Heart left ventricle (tissue), 16 donors: ENCODE measurements at regions not wholly inside any gene's neighbourhood (a gene's known extent, or its start where the extent isn't known, plus 50 kb on each side); places are given as distances from the start of the nearest gene placed in this dataset.

Experiments
- ATAC-seq, 4 donors: fragments of 200-7000 bp; cut with Tn5 transposase; one replicate each; pipeline ENCODE4 v1.9.1; 2020 to 2022; ENCODE audit warnings: moderate library complexity in 4 of 4, mild to moderate bottlenecking in 3 of 4, moderate number of reproducible peaks in 1 of 4
- DNase-seq, 5 donors: peaks; one replicate each; pipeline ENCODE4 v3.0.0-alpha.2; 2020
- H3K27ac ChIP-seq, 12 donors: fragments of 200-600 bp; sonication (generic) in 4 of 12; one replicate each; pipeline versions ENCODE4 v1.5.0 to v1.8.0; 2016 to 2022; ENCODE audit warnings: mild to moderate bottlenecking in 2 of 12
- H3K27me3 ChIP-seq, 9 donors: fragments of 200-600 bp; sonication (generic) in 2 of 9; one replicate each; pipeline versions ENCODE4 v1.5.1 to v1.8.0; 2016 to 2022; ENCODE audit warnings: mild to moderate bottlenecking in 3 of 9
- H3K36me3 ChIP-seq, 9 donors: fragments of 200-600 bp; sonication (generic) in 2 of 9; one replicate each; pipeline versions ENCODE4 v1.5.0 to v1.8.0; 2018 to 2022; ENCODE audit warnings: mild to moderate bottlenecking in 2 of 9
- H3K4me1 ChIP-seq, 12 donors: fragments of 200-600 bp; sonication (generic) in 4 of 12; one replicate each; pipeline versions ENCODE4 v1.5.0 to v1.8.0; 2016 to 2022; ENCODE audit warnings: mild to moderate bottlenecking in 3 of 12
- H3K4me3 ChIP-seq, 12 donors: fragments of 200-600 bp; sonication (generic) in 4 of 12; one replicate each; pipeline versions ENCODE4 v1.5.0 to v1.8.0; 2017 to 2022; ENCODE audit warnings: mild to moderate bottlenecking in 9 of 12, moderate library complexity in 4 of 12
- H3K9me3 ChIP-seq, 12 donors: fragments of 200-600 bp; sonication (generic) in 4 of 12; one replicate each; pipeline versions ENCODE4 v1.5.0 to v1.8.0; 2016 to 2022; ENCODE audit warnings: mild to moderate bottlenecking in 1 of 12
- POLR2A ChIP-seq, 2 donors: fragments of 450-650 bp; IDR thresholded peaks; one replicate each; pipeline ENCODE4 v1.6.1; 2017; ENCODE audit warnings: antibody characterized with exemption in 2 of 2, mild to moderate bottlenecking in 2 of 2, moderate library complexity in 2 of 2
- WGBS, 4 donors: extraction: QIAGEN DNeasy Blood & Tissue Kit in 2 of 4; methylation state at CpG; one replicate each; pipeline versions ENCODE4 v1.1.5 to v1.1.7; 2013 to 2018; 5-methylcytosine and 5-hydroxymethylcytosine counted together
- intact Hi-C, 10 donors: fragments of 100-400 bp; cut with DNase I; formaldehyde crosslinking; loops; one replicate each; pipeline versions ENCODE4 v1.11.1 to v1.14.2; 2022
- TF ChIP-seq, protein P1 (sequence below), 12 donors: fragments of 200-600 bp; sonication (generic) in 4 of 12; IDR thresholded peaks; one replicate each; pipeline versions ENCODE4 v1.5.0 to v1.8.0; 2018 to 2022; ENCODE audit warnings: antibody characterized with exemption in 12 of 12, mild to moderate bottlenecking in 5 of 12
- donor health status: ischemic (EF 13 %, LVEDD 7.1; RV severe dilation, severe dysfunction).
- donor health status: healthy with polysubstance abuse.
- donor health status: DM: no; HTN: yes; CAD: no.
- donor health status: DM: no; HTN: no; CAD: no.
- donor health status: ischemic (EF 25% LVEDD 6.9; RV normal size, moderate dysfunction).
- donor health status: ischemic (EF 25% LVEDD 5.7; RV mildly dilated, moderate dysfunction).
- donor health status: healthy.
- donor health status: DM: yes; HTN: yes; CAD: no.
- donor health status: ischemic (EF 35%, LVEDD 5.7; RV mildly dilated, moderate dysfunction).
- donor health status: nonischemic (EF 11% LVEDD 7.7; RV severe dilation, severe dysfunction).
- donor health status: DM: yes; HTN: yes; CAD: no.
- donor health status: PGD.
- donor health status: ischemic (EF 29% LVEDD 5.4; RV normal size, mild dysfunction).
- donor health status: nonischemic (EF 23%, LVEDD 6.1; RV moderate dilation, normal function).

DNA sequence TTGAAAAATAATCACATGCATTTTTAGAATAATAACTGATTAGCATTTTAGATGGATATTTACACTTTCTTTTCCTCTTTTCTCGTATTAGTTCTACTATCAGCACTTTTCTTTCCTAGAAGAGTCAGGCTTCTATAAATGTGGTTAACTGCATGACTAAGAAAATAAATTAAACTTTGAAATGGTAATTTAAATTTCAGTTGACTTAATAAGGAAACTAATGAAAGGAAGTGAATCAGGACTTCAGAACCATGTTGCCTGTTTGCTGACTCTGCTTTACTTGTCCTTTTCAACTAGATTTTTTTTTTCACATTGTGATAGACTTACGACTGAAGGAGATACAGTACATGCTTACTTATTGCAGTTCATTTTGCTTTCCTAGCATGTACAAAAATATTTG is 1258.2 kb upstream of the EYS start:
- Histone ChIP-seq H3K4me1 (no peaks in the 10 kb centered on the region), H3K27me3 (no peaks in the 10 kb centered on the region), H3K27ac (no peak overlapping the region), H3K36me3 (no peaks in the 10 kb centered on the region), H3K4me3 (no peak overlapping the region), H3K9me3 (peaks cover 0 to 13% (median 0%) of the 10 kb centered on the region in 12 donors)
- DNase-seq, result no peak
- intact Hi-C loops, result no loop called here
- TF ChIP-seq POLR2A (IDR thresholded peaks at IDR 0.05), result no peak
- TF ChIP-seq, protein P1, sequence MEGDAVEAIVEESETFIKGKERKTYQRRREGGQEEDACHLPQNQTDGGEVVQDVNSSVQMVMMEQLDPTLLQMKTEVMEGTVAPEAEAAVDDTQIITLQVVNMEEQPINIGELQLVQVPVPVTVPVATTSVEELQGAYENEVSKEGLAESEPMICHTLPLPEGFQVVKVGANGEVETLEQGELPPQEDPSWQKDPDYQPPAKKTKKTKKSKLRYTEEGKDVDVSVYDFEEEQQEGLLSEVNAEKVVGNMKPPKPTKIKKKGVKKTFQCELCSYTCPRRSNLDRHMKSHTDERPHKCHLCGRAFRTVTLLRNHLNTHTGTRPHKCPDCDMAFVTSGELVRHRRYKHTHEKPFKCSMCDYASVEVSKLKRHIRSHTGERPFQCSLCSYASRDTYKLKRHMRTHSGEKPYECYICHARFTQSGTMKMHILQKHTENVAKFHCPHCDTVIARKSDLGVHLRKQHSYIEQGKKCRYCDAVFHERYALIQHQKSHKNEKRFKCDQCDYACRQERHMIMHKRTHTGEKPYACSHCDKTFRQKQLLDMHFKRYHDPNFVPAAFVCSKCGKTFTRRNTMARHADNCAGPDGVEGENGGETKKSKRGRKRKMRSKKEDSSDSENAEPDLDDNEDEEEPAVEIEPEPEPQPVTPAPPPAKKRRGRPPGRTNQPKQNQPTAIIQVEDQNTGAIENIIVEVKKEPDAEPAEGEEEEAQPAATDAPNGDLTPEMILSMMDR (IDR thresholded peaks at IDR 0.05), result no peak
- 69 to 78% (median 70%) methylated on average over 2 of the region's 2 CpGs for WGBS, 4 donors
- ATAC-seq, result no peak

DNA sequence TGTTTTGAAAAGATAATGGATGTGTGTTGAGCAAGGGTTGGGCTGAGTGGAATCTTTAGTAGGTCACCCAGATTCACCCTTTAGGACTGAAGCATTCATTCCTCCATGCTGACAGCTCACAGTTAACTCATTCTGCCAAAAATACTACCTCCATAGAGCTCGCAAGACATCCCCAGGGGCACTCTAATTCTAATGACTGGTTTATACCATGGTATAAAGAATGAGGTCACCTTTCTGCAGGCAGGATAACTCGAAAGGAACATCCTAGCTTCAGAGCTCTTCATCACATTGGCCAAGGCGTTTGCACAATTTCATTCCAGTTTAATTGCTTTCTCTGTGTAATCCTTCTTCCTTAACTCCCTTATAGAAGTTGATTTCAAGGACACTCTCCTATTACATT is 1257.2 kb upstream of the EYS start:
- no peak overlapping the region for H3K27ac ChIP-seq
- no peaks in the 10 kb centered on the region for H3K36me3 ChIP-seq
- intact Hi-C loops, result no loop called here
- no peaks in the 10 kb centered on the region for H3K4me1 ChIP-seq
- no peak overlapping the region for H3K4me3 ChIP-seq
- ATAC-seq (no peak), DNase-seq (no peak)
- H3K9me3 ChIP-seq, result peaks cover 0 to 10% (median 0%) of the 10 kb centered on the region in 12 donors
- 57 to 66% (median 62%) methylated on average over 3 of the region's 3 CpGs for WGBS, 4 donors
- H3K27me3 ChIP-seq, result no peaks in the 10 kb centered on the region
- no peak for TF ChIP-seq POLR2A (IDR thresholded peaks at IDR 0.05)
- TF ChIP-seq, protein P1 (IDR thresholded peaks at IDR 0.05), result no peak

DNA sequence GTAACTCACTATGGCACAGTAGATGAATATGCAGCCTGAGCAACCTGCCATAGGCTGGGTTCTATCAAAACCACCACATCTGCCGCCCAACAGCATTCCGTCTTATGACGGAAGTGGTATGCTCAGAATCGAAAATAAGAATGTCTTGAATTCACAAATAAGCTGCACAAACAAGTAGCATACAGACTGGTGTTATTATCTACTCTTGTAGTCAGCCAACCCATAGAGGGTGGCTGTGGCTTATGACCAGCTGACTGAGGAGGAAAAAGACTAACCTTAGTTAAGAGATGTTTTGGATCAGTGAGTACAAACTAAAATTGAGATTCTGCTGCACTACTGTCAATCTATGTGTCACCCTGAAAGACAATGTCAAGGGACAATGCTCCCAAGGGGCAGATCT is 1255.1 kb upstream of the EYS start:
- ATAC-seq (no peak), DNase-seq (no peak)
- WGBS, 4 donors, result 87 to 99% (median 90%) methylated on average over 4 of the region's 4 CpGs
- H3K27ac ChIP-seq, result no peak overlapping the region
- no peak for TF ChIP-seq POLR2A (IDR thresholded peaks at IDR 0.05)
- TF ChIP-seq, protein P1 (IDR thresholded peaks at IDR 0.05), result no peak
- H3K4me1 ChIP-seq, result no peaks in the 10 kb centered on the region
- H3K27me3 ChIP-seq, result no peaks in the 10 kb centered on the region
- intact Hi-C loops, result no loop called here
- H3K4me3 ChIP-seq, result no peak overlapping the region
- peaks cover 0 to 10% (median 0%) of the 10 kb centered on the region in 12 donors for H3K9me3 ChIP-seq
- H3K36me3 ChIP-seq, result no peaks in the 10 kb centered on the region

DNA sequence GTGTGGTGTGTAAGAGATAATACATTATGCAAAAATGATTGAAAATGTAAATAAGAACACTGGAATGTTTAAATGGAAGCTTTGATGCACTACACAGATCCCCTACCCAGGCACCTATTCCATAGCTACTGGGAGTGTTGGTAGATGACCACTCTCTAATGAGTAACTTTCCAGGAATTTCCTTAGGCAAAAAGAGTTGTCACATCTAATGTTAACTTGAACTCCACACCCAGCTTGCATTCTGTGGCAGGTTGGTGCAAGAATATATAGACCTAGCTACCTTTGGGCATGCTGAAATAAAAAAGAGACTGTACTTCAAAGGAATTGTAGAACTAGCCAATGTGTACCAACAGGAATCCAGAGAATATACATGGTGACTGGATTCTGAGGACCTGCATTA is 1254.2 kb upstream of the EYS start:
- Histone ChIP-seq H3K4me3 (no peak overlapping the region), H3K9me3 (peaks cover 0 to 10% (median 0%) of the 10 kb centered on the region in 12 donors), H3K4me1 (no peaks in the 10 kb centered on the region), H3K27me3 (no peaks in the 10 kb centered on the region), H3K36me3 (no peaks in the 10 kb centered on the region), H3K27ac (no peak overlapping the region)
- ATAC-seq (no peak), DNase-seq (no peak)
- TF ChIP-seq POLR2A (IDR thresholded peaks at IDR 0.05), result no peak
- TF ChIP-seq, protein P1 (IDR thresholded peaks at IDR 0.05), result no peak
- intact Hi-C loops, result no loop called here
